22Rv1 (cell line): ENCODE measurements at regions not wholly inside any gene's neighbourhood (a gene's known extent, or its start where the extent isn't known, plus 50 kb on each side); places are given as distances from the start of the nearest gene placed in this dataset.

Experiments used
- ZFX ChIP-seq: fragments of 450-650 bp; IDR thresholded peaks from 2 replicates; pipeline ENCODE4 v1.6.1; 2017; ENCODE audit warnings: antibody characterized with exemption, borderline replicate concordance
- TF ChIP-seq, protein P1 (sequence below): fragments of 450-650 bp; IDR thresholded peaks from 2 replicates; pipeline ENCODE4 v1.5.1; 2017; ENCODE audit warnings: mild to moderate bottlenecking

GRCh38 chr3:124293584-124293983 is 301.7 kb upstream of the ROPN1 start:
- TF ChIP-seq, protein P1, sequence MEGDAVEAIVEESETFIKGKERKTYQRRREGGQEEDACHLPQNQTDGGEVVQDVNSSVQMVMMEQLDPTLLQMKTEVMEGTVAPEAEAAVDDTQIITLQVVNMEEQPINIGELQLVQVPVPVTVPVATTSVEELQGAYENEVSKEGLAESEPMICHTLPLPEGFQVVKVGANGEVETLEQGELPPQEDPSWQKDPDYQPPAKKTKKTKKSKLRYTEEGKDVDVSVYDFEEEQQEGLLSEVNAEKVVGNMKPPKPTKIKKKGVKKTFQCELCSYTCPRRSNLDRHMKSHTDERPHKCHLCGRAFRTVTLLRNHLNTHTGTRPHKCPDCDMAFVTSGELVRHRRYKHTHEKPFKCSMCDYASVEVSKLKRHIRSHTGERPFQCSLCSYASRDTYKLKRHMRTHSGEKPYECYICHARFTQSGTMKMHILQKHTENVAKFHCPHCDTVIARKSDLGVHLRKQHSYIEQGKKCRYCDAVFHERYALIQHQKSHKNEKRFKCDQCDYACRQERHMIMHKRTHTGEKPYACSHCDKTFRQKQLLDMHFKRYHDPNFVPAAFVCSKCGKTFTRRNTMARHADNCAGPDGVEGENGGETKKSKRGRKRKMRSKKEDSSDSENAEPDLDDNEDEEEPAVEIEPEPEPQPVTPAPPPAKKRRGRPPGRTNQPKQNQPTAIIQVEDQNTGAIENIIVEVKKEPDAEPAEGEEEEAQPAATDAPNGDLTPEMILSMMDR = no peak
- no peak for TF ChIP-seq ZFX
